ENCODE measurements at regions not wholly inside any gene's neighbourhood (a gene's known extent, or its start where the extent isn't known, plus 50 kb on each side); places are given as distances from the start of the nearest gene placed in this dataset.

DNA sequence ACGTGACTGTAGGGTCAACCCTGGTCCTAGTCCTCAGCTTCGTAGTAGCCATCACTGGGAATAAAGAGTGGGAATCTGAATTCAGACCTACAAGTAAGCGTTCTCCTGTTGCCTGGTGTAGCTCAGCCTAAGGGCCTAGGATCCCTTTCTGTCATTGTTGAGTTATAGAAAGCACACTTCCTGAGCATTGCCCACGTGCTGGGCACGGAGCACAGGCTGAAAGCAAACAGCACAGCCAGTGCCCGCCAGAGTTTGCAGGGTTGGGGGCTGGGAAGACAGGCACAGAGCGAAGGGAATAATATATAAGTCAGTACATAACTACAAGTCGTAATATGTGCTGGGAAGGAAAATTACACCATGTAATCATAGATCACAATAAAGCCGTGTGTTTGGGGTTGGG is 166.3 kb downstream of the TBXT start:
- no peaks in the 10 kb centered on the region for H3F3A ChIP-seq (ENCODE audit: low read length, unreplicated experiment)
- H2AFZ ChIP-seq (ENCODE audit: low read length): no peak overlapping the region
- H3K9me2 ChIP-seq (replicated peaks; ENCODE audit: low read length): no peaks in the 10 kb centered on the region
- TF ChIP-seq EZH2phosphoT487 (IDR thresholded peaks at IDR 0.05; ENCODE audit: borderline replicate concordance, low read length) (no peak), EZH2 (IDR thresholded peaks at IDR 0.05; ENCODE audit: low read length, unreplicated experiment) (no peak)
- TF ChIP-seq, protein P1, sequence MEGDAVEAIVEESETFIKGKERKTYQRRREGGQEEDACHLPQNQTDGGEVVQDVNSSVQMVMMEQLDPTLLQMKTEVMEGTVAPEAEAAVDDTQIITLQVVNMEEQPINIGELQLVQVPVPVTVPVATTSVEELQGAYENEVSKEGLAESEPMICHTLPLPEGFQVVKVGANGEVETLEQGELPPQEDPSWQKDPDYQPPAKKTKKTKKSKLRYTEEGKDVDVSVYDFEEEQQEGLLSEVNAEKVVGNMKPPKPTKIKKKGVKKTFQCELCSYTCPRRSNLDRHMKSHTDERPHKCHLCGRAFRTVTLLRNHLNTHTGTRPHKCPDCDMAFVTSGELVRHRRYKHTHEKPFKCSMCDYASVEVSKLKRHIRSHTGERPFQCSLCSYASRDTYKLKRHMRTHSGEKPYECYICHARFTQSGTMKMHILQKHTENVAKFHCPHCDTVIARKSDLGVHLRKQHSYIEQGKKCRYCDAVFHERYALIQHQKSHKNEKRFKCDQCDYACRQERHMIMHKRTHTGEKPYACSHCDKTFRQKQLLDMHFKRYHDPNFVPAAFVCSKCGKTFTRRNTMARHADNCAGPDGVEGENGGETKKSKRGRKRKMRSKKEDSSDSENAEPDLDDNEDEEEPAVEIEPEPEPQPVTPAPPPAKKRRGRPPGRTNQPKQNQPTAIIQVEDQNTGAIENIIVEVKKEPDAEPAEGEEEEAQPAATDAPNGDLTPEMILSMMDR (conservative IDR thresholded peaks at IDR 0.05; ENCODE audit: low read depth, low read length): no peak
- intact Hi-C loops (cut with micrococcal nuclease): no loop called here
- ChIA-PET CTCF (no interaction called here), POLR2A (ENCODE audit: unreplicated experiment) (no interaction called here)
- H3K79me2 ChIP-seq (ENCODE audit: low read length): no peaks in the 10 kb centered on the region
- DNase-seq: no peak
- H4K20me1 ChIP-seq (ENCODE audit: low read length): no peaks in the 10 kb centered on the region
- ATAC-seq: no peak
- H3K27me3 ChIP-seq (ENCODE audit: low read length): peaks cover 13% of the 10 kb centered on the region
- H3K9me3 ChIP-seq (ENCODE audit: low read length): no peaks in the 10 kb centered on the region
- H3K4me1 ChIP-seq (ENCODE audit: insufficient read depth, low read length): no peaks in the 10 kb centered on the region
- H3K4me3 ChIP-seq (ENCODE audit: low read length): no peak overlapping the region
- no peak overlapping the region for H3K9ac ChIP-seq (ENCODE audit: low read length)
- no peak overlapping the region for H3K4me2 ChIP-seq (ENCODE audit: low read length)
- BruUV-seq (replicated peaks): no TSS peak
- H3K27ac ChIP-seq (ENCODE audit: low read length): no peak overlapping the region
- no peaks in the 10 kb centered on the region for H3K36me3 ChIP-seq (ENCODE audit: low read depth, low read length)

- H3K4me2 ChIP-seq (ENCODE audit: low read length): no peak overlapping the region
- ATAC-seq (no peak), DNase-seq (no peak)
- BruUV-seq (replicated peaks): no TSS peak
- no peaks in the 10 kb centered on the region for H3F3A ChIP-seq (ENCODE audit: low read length, unreplicated experiment)
- CTCF ChIA-PET: no interaction called here
- H3K9me2 ChIP-seq (replicated peaks; ENCODE audit: low read length): no peaks in the 10 kb centered on the region
- POLR2A ChIA-PET (ENCODE audit: unreplicated experiment): no interaction called here
- H3K79me2 ChIP-seq (ENCODE audit: low read length): no peaks in the 10 kb centered on the region
- 0 out of 2 replicates have a peak, but pooled peaks cover 4% of the 10 kb centered on the region for H3K27me3 ChIP-seq (ENCODE audit: low read length)
- TF ChIP-seq EZH2phosphoT487 (IDR thresholded peaks at IDR 0.05; ENCODE audit: borderline replicate concordance, low read length): no peak
- TF ChIP-seq EZH2 (IDR thresholded peaks at IDR 0.05; ENCODE audit: low read length, unreplicated experiment): no peak
- TF ChIP-seq, protein P1 (conservative IDR thresholded peaks at IDR 0.05; ENCODE audit: low read depth, low read length): no peak
- no peaks in the 10 kb centered on the region for H3K9me3 ChIP-seq (ENCODE audit: low read length)
- no peaks in the 10 kb centered on the region for H3K4me1 ChIP-seq (ENCODE audit: insufficient read depth, low read length)
- H3K36me3 ChIP-seq (ENCODE audit: low read depth, low read length): no peaks in the 10 kb centered on the region
- H3K27ac ChIP-seq (ENCODE audit: low read length): no peak overlapping the region
- no peak overlapping the region for H3K9ac ChIP-seq (ENCODE audit: low read length)
- no peak overlapping the region for H3K4me3 ChIP-seq (ENCODE audit: low read length)
- no peaks in the 10 kb centered on the region for H4K20me1 ChIP-seq (ENCODE audit: low read length)
- intact Hi-C loops (cut with micrococcal nuclease): no loop called here
- no peak overlapping the region for H2AFZ ChIP-seq (ENCODE audit: low read length)
These were observed 168.4 kb downstream of the TBXT start for GRCh38 chr6:165999279-165999678.

- Histone ChIP-seq H3K9ac (ENCODE audit: low read length) (no peak overlapping the region), H3K27me3 (ENCODE audit: low read length) (0 out of 2 replicates have a peak, but pooled peaks cover 4% of the 10 kb centered on the region), H3K79me2 (ENCODE audit: low read length) (no peaks in the 10 kb centered on the region), H3F3A (ENCODE audit: low read length, unreplicated experiment) (no peaks in the 10 kb centered on the region), H3K4me1 (ENCODE audit: insufficient read depth, low read length) (no peaks in the 10 kb centered on the region), H2AFZ (ENCODE audit: low read length) (no peak overlapping the region), H3K9me3 (ENCODE audit: low read length) (no peaks in the 10 kb centered on the region), H3K4me2 (ENCODE audit: low read length) (no peak overlapping the region), H3K4me3 (ENCODE audit: low read length) (no peak overlapping the region), H3K36me3 (ENCODE audit: low read depth, low read length) (no peaks in the 10 kb centered on the region), H4K20me1 (ENCODE audit: low read length) (no peaks in the 10 kb centered on the region), H3K9me2 (replicated peaks; ENCODE audit: low read length) (no peaks in the 10 kb centered on the region), H3K27ac (ENCODE audit: low read length) (no peak overlapping the region)
- CTCF ChIA-PET: no interaction called here
- POLR2A ChIA-PET (ENCODE audit: unreplicated experiment): no interaction called here
- ATAC-seq (no peak), DNase-seq (no peak)
- intact Hi-C loops (cut with micrococcal nuclease): no loop called here
- no TSS peak for BruUV-seq (replicated peaks)
- TF ChIP-seq, protein P1 (conservative IDR thresholded peaks at IDR 0.05; ENCODE audit: low read depth, low read length): no peak
- no peak for TF ChIP-seq EZH2 (IDR thresholded peaks at IDR 0.05; ENCODE audit: low read length, unreplicated experiment)
- TF ChIP-seq EZH2phosphoT487 (IDR thresholded peaks at IDR 0.05; ENCODE audit: borderline replicate concordance, low read length): no peak
These were observed 169.6 kb downstream of the TBXT start for GRCh38 chr6:165998072-165998471.
